ENCODE measurements at regions not wholly inside any gene's neighbourhood (a gene's known extent, or its start where the extent isn't known, plus 50 kb on each side); places are given as distances from the start of the nearest gene placed in this dataset.
"Not testable (repeated sequence)": the region's sequence is repeated elsewhere in the genome, so short reads cannot be mapped to it uniquely, and the experiment has no call there.

DNA sequence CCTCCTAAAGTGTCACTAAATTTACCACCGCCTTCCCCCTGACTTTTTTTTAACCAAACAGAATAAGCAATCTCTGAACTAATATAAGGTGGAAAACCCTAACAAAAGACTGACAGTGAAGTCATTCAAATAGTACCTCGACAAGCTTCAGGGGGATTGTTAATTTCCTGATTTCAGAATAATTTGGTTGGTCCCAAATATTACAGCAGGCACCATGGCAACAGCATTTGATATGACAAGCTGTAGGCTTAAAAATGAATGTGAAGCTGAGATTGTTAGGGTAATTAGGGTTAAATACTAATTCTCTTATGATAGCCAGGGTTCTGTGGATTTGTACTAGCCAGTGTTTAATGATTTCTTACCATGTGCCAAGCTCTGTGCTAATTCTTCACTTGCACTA lies 63.5 kb upstream of the GOLGA8B start:
- Histone ChIP-seq H3K9me3 (ENCODE audit: control insufficient read depth in 2 of 3, low read length in 3 of 3) (no peaks in the 10 kb centered on the region), H3K36me3 (ENCODE audit: control insufficient read depth in 2 of 3, insufficient read depth in 3 of 3, low read length in 3 of 3) (no peaks in the 10 kb centered on the region), H3K4me1 (ENCODE audit: control insufficient read depth in 2 of 2, insufficient read depth in 2 of 2, low read length in 2 of 2) (no peaks in the 10 kb centered on the region), H3K4me3 (ENCODE audit: low read length) (no peak overlapping the region), H3K27ac (ENCODE audit: low read depth, low read length) (no peak overlapping the region), H3K27me3 (ENCODE audit: control insufficient read depth in 2 of 2, insufficient read depth in 2 of 2, low read length in 2 of 2) (no peaks in the 10 kb centered on the region)
- no peak for DNase-seq
- Mint-ChIP-seq H3K27ac (no peak overlapping the region), H3K36me3 (peaks cover 0 to 3% (median 0%) of the 10 kb centered on the region in 5 donors), H3K9me3 (peaks cover 0 to 5% (median 0%) of the 10 kb centered on the region in 11 donors), H3K4me1 (peaks cover 0 to 1% (median 0%) of the 10 kb centered on the region in 7 donors), H3K27me3 (peaks cover 18 to 34% (median 31%) of the 10 kb centered on the region in 5 donors), H3K4me3 (no peak overlapping the region)
- intact Hi-C loops (cut with micrococcal nuclease): no loop called here
- ATAC-seq: no peak
- POLR2A ChIA-PET: no interaction called here
- CTCF ChIA-PET: no interaction called here

DNA sequence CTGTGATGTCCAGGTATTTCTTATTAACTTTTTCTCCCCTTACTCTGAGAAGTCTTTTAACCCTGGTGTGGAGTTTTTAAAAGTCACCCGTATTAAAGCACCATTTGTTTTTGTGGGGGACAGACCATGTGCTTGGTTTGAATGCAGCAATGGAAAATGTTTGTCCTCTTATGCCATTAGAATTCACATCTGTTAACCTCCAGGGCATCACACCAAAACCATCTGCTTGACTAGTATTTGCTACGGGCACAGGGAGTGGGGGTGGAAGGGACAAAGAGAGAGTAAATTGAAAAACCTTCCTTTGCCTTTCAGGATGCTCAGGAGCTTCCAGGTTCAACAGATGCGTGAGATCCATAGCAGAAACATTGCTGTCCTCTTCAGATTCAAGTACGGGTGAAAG lies 61.4 kb upstream of the GOLGA8B start:
- Histone ChIP-seq H3K27ac (ENCODE audit: low read depth, low read length) (no peak overlapping the region), H3K4me1 (ENCODE audit: control insufficient read depth in 2 of 2, insufficient read depth in 2 of 2, low read length in 2 of 2) (no peaks in the 10 kb centered on the region), H3K4me3 (ENCODE audit: low read length) (no peak overlapping the region), H3K27me3 (ENCODE audit: control insufficient read depth in 2 of 2, insufficient read depth in 2 of 2, low read length in 2 of 2) (no peaks in the 10 kb centered on the region), H3K9me3 (ENCODE audit: control insufficient read depth in 2 of 3, low read length in 3 of 3) (no peaks in the 10 kb centered on the region), H3K36me3 (ENCODE audit: control insufficient read depth in 2 of 3, insufficient read depth in 3 of 3, low read length in 3 of 3) (no peaks in the 10 kb centered on the region)
- ATAC-seq (no peak), DNase-seq (no peak)
- peaks cover 0 to 5% (median 0%) of the 10 kb centered on the region in 11 donors for H3K9me3 Mint-ChIP-seq
- intact Hi-C loops (cut with micrococcal nuclease): no loop called here
- no peak overlapping the region for H3K27ac Mint-ChIP-seq
- POLR2A ChIA-PET: no interaction called here
- H3K27me3 Mint-ChIP-seq: peaks cover 22 to 40% (median 33%) of the 10 kb centered on the region in 5 donors
- H3K4me1 Mint-ChIP-seq: peaks cover 0 to 1% (median 0%) of the 10 kb centered on the region in 7 donors
- H3K36me3 Mint-ChIP-seq: peaks cover 0 to 3% (median 0%) of the 10 kb centered on the region in 5 donors
- CTCF ChIA-PET: no interaction called here
- no peak overlapping the region for H3K4me3 Mint-ChIP-seq

DNA sequence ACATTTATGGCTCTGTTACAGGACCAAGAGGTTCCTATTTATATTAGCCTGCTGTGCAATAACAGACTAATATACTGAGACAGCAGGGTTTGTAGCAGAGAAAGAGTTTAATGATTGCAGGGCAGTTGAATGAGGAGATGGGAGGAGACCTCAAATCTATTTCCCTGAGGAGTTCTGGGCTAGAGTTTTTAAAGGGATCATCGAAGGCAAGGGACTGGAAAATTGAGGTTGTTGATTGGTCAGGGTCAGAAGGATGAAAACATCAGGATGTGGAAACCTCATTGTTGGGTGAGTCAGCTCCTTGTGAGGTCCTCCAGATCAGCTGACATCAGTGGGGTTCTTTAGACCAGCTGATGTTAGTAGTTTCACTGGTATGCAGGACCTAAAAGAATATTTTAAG lies 60.6 kb upstream of the GOLGA8B start:
- CTCF ChIA-PET: no interaction called here
- DNase-seq (no peak), ATAC-seq (no peak)
- Mint-ChIP-seq H3K9me3 (peaks cover 0 to 5% (median 0%) of the 10 kb centered on the region in 11 donors), H3K36me3 (peaks cover 0 to 3% (median 0%) of the 10 kb centered on the region in 5 donors), H3K4me3 (no peak overlapping the region), H3K4me1 (peaks cover 0 to 1% (median 0%) of the 10 kb centered on the region in 7 donors), H3K27ac (no peak overlapping the region), H3K27me3 (peaks cover 25 to 40% (median 29%) of the 10 kb centered on the region in 5 donors)
- H3K27ac ChIP-seq (ENCODE audit: low read depth, low read length): no peak overlapping the region
- H3K4me3 ChIP-seq (ENCODE audit: low read length): no peak overlapping the region
- no peaks in the 10 kb centered on the region for H3K9me3 ChIP-seq (ENCODE audit: control insufficient read depth in 2 of 3, low read length in 3 of 3)
- POLR2A ChIA-PET: no interaction called here
- H3K27me3 ChIP-seq (ENCODE audit: control insufficient read depth in 2 of 2, insufficient read depth in 2 of 2, low read length in 2 of 2): no peaks in the 10 kb centered on the region
- H3K36me3 ChIP-seq (ENCODE audit: control insufficient read depth in 2 of 3, insufficient read depth in 3 of 3, low read length in 3 of 3): no peaks in the 10 kb centered on the region
- intact Hi-C loops (cut with micrococcal nuclease): no loop called here
- H3K4me1 ChIP-seq (ENCODE audit: control insufficient read depth in 2 of 2, insufficient read depth in 2 of 2, low read length in 2 of 2): no peaks in the 10 kb centered on the region

DNA sequence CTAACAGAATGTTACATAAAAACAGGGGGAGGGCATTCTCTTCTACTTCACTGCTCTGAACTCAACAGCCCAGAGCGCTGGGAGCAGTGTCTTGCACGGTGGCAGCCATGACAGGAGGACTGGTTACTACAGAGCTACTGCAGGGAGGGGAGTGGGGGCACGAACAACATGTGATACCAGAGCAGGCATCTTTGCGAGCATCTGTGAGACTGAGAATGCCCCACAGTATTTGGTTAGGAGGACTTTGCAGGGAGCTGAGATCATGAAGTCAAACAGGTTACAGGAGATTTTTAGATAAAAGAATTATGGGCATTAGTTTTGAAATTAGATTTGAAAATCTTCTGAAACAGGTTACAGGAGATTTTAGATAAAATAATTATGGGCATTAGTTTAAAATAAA lies 58.8 kb upstream of the GOLGA8B start:
- Mint-ChIP-seq H3K4me1 (no peaks in the 10 kb centered on the region), H3K9me3 (peaks cover 0 to 5% (median 0%) of the 10 kb centered on the region in 11 donors), H3K27me3 (peaks cover 25 to 33% (median 27%) of the 10 kb centered on the region in 5 donors), H3K27ac (no peak overlapping the region), H3K4me3 (no peak overlapping the region), H3K36me3 (peaks cover 0 to 3% (median 0%) of the 10 kb centered on the region in 5 donors)
- Histone ChIP-seq H3K4me3 (ENCODE audit: low read length) (no peak overlapping the region), H3K36me3 (ENCODE audit: control insufficient read depth in 2 of 3, insufficient read depth in 3 of 3, low read length in 3 of 3) (no peaks in the 10 kb centered on the region), H3K9me3 (ENCODE audit: control insufficient read depth in 2 of 3, low read length in 3 of 3) (no peaks in the 10 kb centered on the region), H3K27ac (ENCODE audit: low read depth, low read length) (no peak overlapping the region), H3K4me1 (ENCODE audit: control insufficient read depth in 2 of 2, insufficient read depth in 2 of 2, low read length in 2 of 2) (no peaks in the 10 kb centered on the region), H3K27me3 (ENCODE audit: control insufficient read depth in 2 of 2, insufficient read depth in 2 of 2, low read length in 2 of 2) (no peaks in the 10 kb centered on the region)
- no peak for DNase-seq
- no peak for ATAC-seq
- ChIA-PET CTCF (no interaction called here), POLR2A (no interaction called here)
- intact Hi-C loops (cut with micrococcal nuclease): no loop called here

DNA sequence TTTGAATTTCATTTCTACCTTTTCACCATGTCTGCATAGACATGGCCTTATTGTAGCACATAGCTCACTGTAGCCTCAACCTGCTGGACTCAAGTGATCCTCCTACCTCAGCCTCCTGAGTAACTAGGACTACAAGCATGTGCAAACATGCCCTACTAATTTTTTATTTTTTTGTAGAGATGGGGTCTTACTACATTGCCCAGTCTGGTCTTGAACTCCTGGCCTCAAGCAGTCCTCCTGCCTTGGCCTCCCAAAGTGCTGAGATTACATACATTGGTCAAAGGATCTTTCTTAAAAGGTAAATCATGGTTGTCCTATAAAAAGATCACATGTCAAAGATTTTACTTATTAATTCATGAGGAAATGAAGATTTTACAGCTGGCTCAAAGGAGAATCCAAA lies 57.2 kb upstream of the GOLGA8B start:
- ChIA-PET CTCF (no interaction called here), POLR2A (no interaction called here)
- no peaks in the 10 kb centered on the region for H3K4me1 Mint-ChIP-seq
- Histone ChIP-seq H3K9me3 (ENCODE audit: control insufficient read depth in 2 of 3, low read length in 3 of 3) (no peaks in the 10 kb centered on the region), H3K4me3 (ENCODE audit: low read length) (no peak overlapping the region), H3K27ac (ENCODE audit: low read depth, low read length) (no peak overlapping the region), H3K27me3 (ENCODE audit: control insufficient read depth in 2 of 2, insufficient read depth in 2 of 2, low read length in 2 of 2) (no peaks in the 10 kb centered on the region), H3K36me3 (ENCODE audit: control insufficient read depth in 2 of 3, insufficient read depth in 3 of 3, low read length in 3 of 3) (no peaks in the 10 kb centered on the region), H3K4me1 (ENCODE audit: control insufficient read depth in 2 of 2, insufficient read depth in 2 of 2, low read length in 2 of 2) (no peaks in the 10 kb centered on the region)
- ATAC-seq: no peak
- H3K4me3 Mint-ChIP-seq: no peak overlapping the region
- DNase-seq: no peak
- intact Hi-C loops (cut with micrococcal nuclease): no loop called here
- H3K27ac Mint-ChIP-seq: no peak overlapping the region
- H3K36me3 Mint-ChIP-seq: peaks cover 0 to 3% (median 0%) of the 10 kb centered on the region in 5 donors
- peaks cover 0 to 5% (median 0%) of the 10 kb centered on the region in 11 donors for H3K9me3 Mint-ChIP-seq
- H3K27me3 Mint-ChIP-seq: peaks cover 14 to 29% (median 20%) of the 10 kb centered on the region in 5 donors

DNA sequence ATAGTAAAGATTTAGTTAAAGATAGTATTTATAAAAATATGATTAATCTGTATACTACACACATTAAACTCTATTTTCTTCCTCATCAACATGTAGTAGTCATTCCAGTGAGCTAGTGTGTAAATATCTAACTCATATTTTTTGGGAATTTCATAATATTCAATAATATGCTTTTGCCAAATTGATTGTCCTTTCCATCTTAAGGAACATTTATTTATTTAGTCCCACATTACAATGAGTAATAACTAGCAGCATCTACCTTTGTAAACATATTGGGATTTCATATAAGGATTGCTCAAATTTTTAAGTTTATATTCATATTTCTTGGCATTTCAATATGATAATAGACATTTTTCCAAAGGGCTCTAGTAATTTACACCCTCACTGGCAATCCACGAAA lies 53.9 kb upstream of the GOLGA8B start:
- H3K36me3 ChIP-seq (ENCODE audit: control insufficient read depth in 2 of 3, insufficient read depth in 3 of 3, low read length in 3 of 3): no peaks in the 10 kb centered on the region
- Mint-ChIP-seq H3K27me3 (peaks cover 6 to 29% (median 11%) of the 10 kb centered on the region in 5 donors), H3K9me3 (peaks cover 0 to 8% (median 3%) of the 10 kb centered on the region in 11 donors), H3K36me3 (no peaks in the 10 kb centered on the region), H3K4me3 (no peak overlapping the region), H3K4me1 (no peaks in the 10 kb centered on the region), H3K27ac (no peak overlapping the region)
- ATAC-seq: no peak
- no peaks in the 10 kb centered on the region for H3K27me3 ChIP-seq (ENCODE audit: control insufficient read depth in 2 of 2, insufficient read depth in 2 of 2, low read length in 2 of 2)
- CTCF ChIA-PET: no interaction called here
- no peak overlapping the region for H3K27ac ChIP-seq (ENCODE audit: low read depth, low read length)
- intact Hi-C loops (cut with micrococcal nuclease): no loop called here
- no peaks in the 10 kb centered on the region for H3K4me1 ChIP-seq (ENCODE audit: control insufficient read depth in 2 of 2, insufficient read depth in 2 of 2, low read length in 2 of 2)
- no peaks in the 10 kb centered on the region for H3K9me3 ChIP-seq (ENCODE audit: control insufficient read depth in 2 of 3, low read length in 3 of 3)
- POLR2A ChIA-PET: no interaction called here
- H3K4me3 ChIP-seq (ENCODE audit: low read length): no peak overlapping the region
- no peak for DNase-seq

DNA sequence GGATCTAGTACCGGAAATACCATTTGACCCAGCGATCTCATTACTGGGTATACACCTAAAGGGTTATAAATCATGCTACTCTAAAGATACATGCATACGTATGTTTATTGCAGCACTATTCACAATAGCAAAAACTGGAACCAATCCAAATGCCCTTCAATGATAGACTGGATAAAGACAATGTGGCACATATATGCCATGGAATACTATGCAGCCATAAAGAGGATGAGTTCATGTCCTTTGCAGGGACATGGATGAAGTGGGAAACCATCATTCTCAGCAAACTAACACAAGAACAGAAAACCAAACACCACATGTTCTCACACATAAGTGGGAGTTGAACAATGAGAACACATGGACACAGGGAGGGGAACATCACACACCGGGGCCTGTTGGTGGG lies 50.2 kb upstream of the GOLGA8B start:
- H3K9me3 Mint-ChIP-seq; H3K27me3 ChIP-seq (ENCODE audit: control insufficient read depth in 2 of 2, insufficient read depth in 2 of 2, low read length in 2 of 2); H3K36me3 ChIP-seq (ENCODE audit: control insufficient read depth in 2 of 3, insufficient read depth in 3 of 3, low read length in 3 of 3); H3K9me3 ChIP-seq (ENCODE audit: control insufficient read depth in 2 of 3, low read length in 3 of 3); H3K27ac ChIP-seq (ENCODE audit: low read depth, low read length); POLR2A ChIA-PET; H3K36me3 Mint-ChIP-seq; H3K4me3 Mint-ChIP-seq; H3K4me1 Mint-ChIP-seq; intact Hi-C loops (cut with micrococcal nuclease); DNase-seq; CTCF ChIA-PET; ATAC-seq; H3K4me3 ChIP-seq (ENCODE audit: low read length); H3K27ac Mint-ChIP-seq; H3K4me1 ChIP-seq (ENCODE audit: control insufficient read depth in 2 of 2, insufficient read depth in 2 of 2, low read length in 2 of 2): not testable (repeated sequence)
- H3K27me3 Mint-ChIP-seq: peaks cover 5 to 27% (median 7%) of the 10 kb centered on the region in 5 donors

Measured in naive thymus-derived CD4-positive, alpha-beta T cell (primary cell).